Lower leg skin (tissue), 3 donors: ENCODE measurements at regions not wholly inside any gene's neighbourhood (a gene's known extent, or its start where the extent isn't known, plus 50 kb on each side); places are given as distances from the start of the nearest gene placed in this dataset.

Source experiments
- CTCF ChIP-seq, 3 donors: fragments of 450-650 bp; IDR thresholded peaks; one replicate each; pipeline ENCODE4 v1.5.1; 2016; ENCODE audit warnings: antibody characterized with exemption in 3 of 3, mild to moderate bottlenecking in 3 of 3, moderate library complexity in 2 of 3
- POLR2A ChIP-seq, 2 donors: fragments of 450-650 bp; IDR thresholded peaks; one replicate each; pipeline ENCODE4 v1.6.1; 2016 to 2017; ENCODE audit warnings: antibody characterized with exemption in 2 of 2, mild to moderate bottlenecking in 1 of 2, moderate library complexity in 1 of 2

- TF ChIP-seq CTCF (IDR thresholded peaks at IDR 0.05) (no peak), POLR2A (IDR thresholded peaks at IDR 0.05) (no peak)
Measured at GRCh38 chr7:91344911-91345310, 80.7 kb downstream of the FZD1 start.
